ENCODE measurements at regions not wholly inside any gene's neighbourhood (a gene's known extent, or its start where the extent isn't known, plus 50 kb on each side); places are given as distances from the start of the nearest gene placed in this dataset.

DNA sequence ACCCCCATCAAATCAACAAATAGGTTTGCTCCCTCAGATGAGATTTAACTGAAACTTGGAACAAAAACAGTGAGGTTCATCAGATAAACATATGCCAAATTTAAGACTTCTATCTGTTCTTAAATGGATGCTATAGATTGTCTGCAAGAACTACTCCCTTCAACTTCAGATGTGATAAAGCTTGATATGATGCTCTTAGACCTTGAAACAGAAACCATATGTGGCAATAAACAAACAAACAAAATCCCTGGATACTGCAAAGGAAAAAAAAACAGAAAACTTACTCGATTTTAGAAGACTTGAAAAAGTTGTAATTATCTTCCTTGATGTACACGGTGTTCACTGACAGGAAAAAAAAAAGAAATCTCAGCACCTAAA lies 286.1 kb upstream of the USP25 start:
- no TSS peak for BruUV-seq (replicated peaks)
- no peak overlapping the region for H2AFZ ChIP-seq (ENCODE audit: control insufficient read depth, low read depth, low read length)
- H3K4me1 ChIP-seq (ENCODE audit: control insufficient read depth, insufficient read depth, low read length), result peaks cover 13% of the 10 kb centered on the region; the same call in 1 of the 2 replicates
- 50% methylated on average over 2 of the region's 2 CpGs for WGBS (ENCODE audit: insufficient coverage, insufficient replicate concordance, low lambda C conversion rate, missing lambda C conversion rate)
- ChIA-PET CTCF (no interaction called here), RAD21 (ENCODE audit: unreplicated experiment) (interaction anchor here (1.0 kb wide), 1 partner anchor 39 kb away, joined by 3 read pairs; no protein-coding TSS in a partner anchor), SMC1A (ENCODE audit: uncharacterized antibody, unreplicated experiment) (no interaction called here), POLR2A (no interaction called here)
- H3K4me3 ChIP-seq, result no peak overlapping the region
- H3K4me2 ChIP-seq (ENCODE audit: control insufficient read depth, insufficient read depth), result no peak overlapping the region
- DNase-seq (ENCODE audit: low read depth, low spot score) (no peak), ATAC-seq (no peak), FAIRE-seq (no peak)
- H3K27me3 ChIP-seq (replicated peaks in 1 of 2; ENCODE audit: control insufficient read depth in 2 of 2, insufficient read depth in 2 of 2, low read length in 1 of 2), result no peaks in the 10 kb centered on the region
- intact Hi-C loops (cut with micrococcal nuclease; ENCODE audit: unreplicated experiment) (no loop called here), in situ Hi-C loops (cut with MboI) (no loop called here)
- no peaks in the 10 kb centered on the region for H3K36me3 ChIP-seq (ENCODE audit: control insufficient read depth in 2 of 2, insufficient read depth in 2 of 2, low read length in 1 of 2)
- H3K79me2 ChIP-seq (ENCODE audit: control insufficient read depth, insufficient read depth, low read length), result no peaks in the 10 kb centered on the region
- H3K9ac ChIP-seq (ENCODE audit: control insufficient read depth, insufficient read depth, low read length), result no peak overlapping the region
- H3K9me3 ChIP-seq (replicated peaks; ENCODE audit: control insufficient read depth, insufficient read depth, low read length), result no peaks in the 10 kb centered on the region
- H4K20me1 ChIP-seq (ENCODE audit: control insufficient read depth, insufficient read depth), result no peaks in the 10 kb centered on the region
- TF ChIP-seq CUX1 (IDR thresholded peaks at IDR 0.05; ENCODE audit: insufficient replicate concordance, low read depth, low read length), result no peak
- no peak for TF ChIP-seq NFIC (IDR thresholded peaks at IDR 0.05; ENCODE audit: low read depth, low read length)
- no peak for TF ChIP-seq SMARCA5 (IDR thresholded peaks at IDR 0.05)
- TF ChIP-seq, protein P1, sequence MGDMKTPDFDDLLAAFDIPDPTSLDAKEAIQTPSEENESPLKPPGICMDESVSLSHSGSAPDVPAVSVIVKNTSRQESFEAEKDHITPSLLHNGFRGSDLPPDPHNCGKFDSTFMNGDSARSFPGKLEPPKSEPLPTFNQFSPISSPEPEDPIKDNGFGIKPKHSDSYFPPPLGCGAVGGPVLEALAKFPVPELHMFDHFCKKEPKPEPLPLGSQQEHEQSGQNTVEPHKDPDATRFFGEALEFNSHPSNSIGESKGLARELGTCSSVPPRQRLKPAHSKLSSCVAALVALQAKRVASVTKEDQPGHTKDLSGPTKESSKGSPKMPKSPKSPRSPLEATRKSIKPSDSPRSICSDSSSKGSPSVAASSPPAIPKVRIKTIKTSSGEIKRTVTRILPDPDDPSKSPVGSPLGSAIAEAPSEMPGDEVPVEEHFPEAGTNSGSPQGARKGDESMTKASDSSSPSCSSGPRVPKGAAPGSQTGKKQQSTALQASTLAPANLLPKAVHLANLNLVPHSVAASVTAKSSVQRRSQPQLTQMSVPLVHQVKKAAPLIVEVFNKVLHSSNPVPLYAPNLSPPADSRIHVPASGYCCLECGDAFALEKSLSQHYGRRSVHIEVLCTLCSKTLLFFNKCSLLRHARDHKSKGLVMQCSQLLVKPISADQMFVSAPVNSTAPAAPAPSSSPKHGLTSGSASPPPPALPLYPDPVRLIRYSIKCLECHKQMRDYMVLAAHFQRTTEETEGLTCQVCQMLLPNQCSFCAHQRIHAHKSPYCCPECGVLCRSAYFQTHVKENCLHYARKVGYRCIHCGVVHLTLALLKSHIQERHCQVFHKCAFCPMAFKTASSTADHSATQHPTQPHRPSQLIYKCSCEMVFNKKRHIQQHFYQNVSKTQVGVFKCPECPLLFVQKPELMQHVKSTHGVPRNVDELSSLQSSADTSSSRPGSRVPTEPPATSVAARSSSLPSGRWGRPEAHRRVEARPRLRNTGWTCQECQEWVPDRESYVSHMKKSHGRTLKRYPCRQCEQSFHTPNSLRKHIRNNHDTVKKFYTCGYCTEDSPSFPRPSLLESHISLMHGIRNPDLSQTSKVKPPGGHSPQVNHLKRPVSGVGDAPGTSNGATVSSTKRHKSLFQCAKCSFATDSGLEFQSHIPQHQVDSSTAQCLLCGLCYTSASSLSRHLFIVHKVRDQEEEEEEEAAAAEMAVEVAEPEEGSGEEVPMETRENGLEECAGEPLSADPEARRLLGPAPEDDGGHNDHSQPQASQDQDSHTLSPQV (IDR thresholded peaks at IDR 0.05), result no peak
- TF ChIP-seq BACH1 (IDR thresholded peaks at IDR 0.05; ENCODE audit: borderline replicate concordance), result no peak
- TF ChIP-seq STAT3 (IDR thresholded peaks at IDR 0.05; ENCODE audit: low read depth, low read length), result no peak
- TF ChIP-seq ATF7 (IDR thresholded peaks at IDR 0.05; ENCODE audit: low read depth), result no peak
- TF ChIP-seq, protein P2, sequence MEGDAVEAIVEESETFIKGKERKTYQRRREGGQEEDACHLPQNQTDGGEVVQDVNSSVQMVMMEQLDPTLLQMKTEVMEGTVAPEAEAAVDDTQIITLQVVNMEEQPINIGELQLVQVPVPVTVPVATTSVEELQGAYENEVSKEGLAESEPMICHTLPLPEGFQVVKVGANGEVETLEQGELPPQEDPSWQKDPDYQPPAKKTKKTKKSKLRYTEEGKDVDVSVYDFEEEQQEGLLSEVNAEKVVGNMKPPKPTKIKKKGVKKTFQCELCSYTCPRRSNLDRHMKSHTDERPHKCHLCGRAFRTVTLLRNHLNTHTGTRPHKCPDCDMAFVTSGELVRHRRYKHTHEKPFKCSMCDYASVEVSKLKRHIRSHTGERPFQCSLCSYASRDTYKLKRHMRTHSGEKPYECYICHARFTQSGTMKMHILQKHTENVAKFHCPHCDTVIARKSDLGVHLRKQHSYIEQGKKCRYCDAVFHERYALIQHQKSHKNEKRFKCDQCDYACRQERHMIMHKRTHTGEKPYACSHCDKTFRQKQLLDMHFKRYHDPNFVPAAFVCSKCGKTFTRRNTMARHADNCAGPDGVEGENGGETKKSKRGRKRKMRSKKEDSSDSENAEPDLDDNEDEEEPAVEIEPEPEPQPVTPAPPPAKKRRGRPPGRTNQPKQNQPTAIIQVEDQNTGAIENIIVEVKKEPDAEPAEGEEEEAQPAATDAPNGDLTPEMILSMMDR (IDR thresholded peaks at IDR 0.05 in 2 of 3, conservative IDR thresholded peaks at IDR 0.05 in 1 of 3; ENCODE audit: control insufficient read depth in 2 of 3, extremely low read depth in 1 of 3, insufficient read depth in 1 of 3, low read depth in 3 of 3, low read length in 3 of 3), result no peak
- TF ChIP-seq ATF3 (IDR thresholded peaks at IDR 0.05; ENCODE audit: borderline replicate concordance, extremely low read depth, low read depth, low read length), result no peak
- H3K27ac ChIP-seq (ENCODE audit: control insufficient read depth, insufficient read depth), result no peak overlapping the region
